ENCODE measurements at regions not wholly inside any gene's neighbourhood (a gene's known extent, or its start where the extent isn't known, plus 50 kb on each side); places are given as distances from the start of the nearest gene placed in this dataset.
"Not testable (repeated sequence)": the region's sequence is repeated elsewhere in the genome, so short reads cannot be mapped to it uniquely, and the experiment has no call there.

GRCh38 chr14:57150449-57150848, 118.3 kb downstream of the EXOC5 start:
- no peak for DNase-seq

DNA sequence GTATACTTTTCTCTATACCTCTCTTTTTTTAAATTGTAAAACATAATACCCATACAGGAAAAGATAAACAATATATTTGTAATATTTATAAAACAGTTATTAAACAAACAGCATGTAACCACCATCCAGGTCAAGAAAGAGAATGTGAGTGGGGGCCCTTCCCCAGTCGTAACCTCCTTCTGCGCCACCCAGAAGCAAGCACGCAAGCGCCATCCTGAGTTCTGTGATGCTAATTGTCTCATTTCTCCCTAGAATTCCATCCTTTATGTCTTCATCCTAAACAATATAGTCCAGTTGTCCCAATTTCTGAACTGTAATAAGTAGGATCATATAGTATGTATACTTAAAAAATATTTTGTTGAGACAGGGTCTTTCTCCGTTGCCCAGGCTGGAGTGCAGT, 129.5 kb downstream of the EXOC5 start:
- DNase-seq, result no peak

- DNase-seq, result peak; percentile 75
Measured at GRCh38 chr14:57136669-57137328, 131.9 kb downstream of the EXOC5 start.

DNA sequence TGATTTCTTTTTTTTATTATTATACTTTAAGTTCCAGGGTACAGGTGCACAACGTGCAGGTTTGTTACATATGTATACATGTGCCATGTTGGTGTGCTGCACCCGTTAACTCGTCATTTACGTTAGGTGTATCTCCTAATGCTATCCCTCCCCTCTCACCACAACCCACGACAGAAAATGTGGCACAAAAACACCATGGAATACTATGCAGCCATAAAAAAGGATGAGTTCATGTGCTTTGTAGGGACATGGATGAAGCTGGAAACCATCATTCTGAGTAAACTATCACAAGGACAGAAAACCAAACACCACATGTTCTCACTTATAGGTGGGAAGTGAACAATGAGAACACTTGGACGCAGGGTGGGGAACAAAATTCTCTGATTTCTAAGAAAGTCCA, 140.9 kb downstream of the EXOC5 start:
- DNase-seq, result not testable (repeated sequence)

- DNase-seq, result no peak
Measured at GRCh38 chr14:57122129-57122528, 146.6 kb downstream of the EXOC5 start.

DNA sequence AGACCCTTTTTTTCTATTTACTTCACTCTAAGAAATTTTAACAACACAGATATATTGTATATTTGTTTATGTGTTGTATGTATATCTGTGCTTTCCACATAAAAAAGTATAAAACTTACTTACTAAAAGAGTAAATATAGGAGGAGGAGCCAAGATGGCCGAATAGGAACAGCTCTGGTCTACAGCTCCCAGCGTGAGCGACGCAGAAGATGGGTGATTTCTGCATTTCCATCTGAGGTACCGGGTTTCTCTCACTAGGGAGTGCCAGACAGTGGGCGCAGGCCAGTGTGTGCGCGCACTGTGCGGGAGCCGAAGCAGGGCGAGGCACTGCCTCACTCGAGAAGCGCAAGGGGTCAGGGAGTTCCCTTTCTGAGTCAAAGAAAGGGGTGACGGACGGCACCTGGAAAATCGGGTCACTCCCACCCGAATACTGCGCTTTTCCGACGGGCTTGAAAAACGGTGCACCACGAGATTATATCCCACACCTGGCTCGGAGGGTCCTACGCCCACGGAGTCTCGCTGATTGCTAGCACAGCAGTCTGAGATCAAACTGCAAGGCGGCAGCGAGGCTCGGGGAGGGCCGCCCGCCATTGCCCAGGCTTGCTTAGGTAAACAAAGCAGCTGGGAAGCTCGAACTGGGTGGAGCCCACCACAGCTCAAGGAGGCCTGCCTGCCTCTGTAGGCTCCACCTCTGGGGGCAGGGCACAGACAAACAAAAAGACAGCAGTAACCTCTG, 156.5 kb downstream of the EXOC5 start:
- not testable (repeated sequence) for DNase-seq

- not testable (repeated sequence) for DNase-seq
Measured at GRCh38 chr14:57110411-57110810, 158.3 kb downstream of the EXOC5 start.

- no peak for DNase-seq
Measured at GRCh38 chr14:57091030-57091608, 177.6 kb downstream of the EXOC5 start.

DNA sequence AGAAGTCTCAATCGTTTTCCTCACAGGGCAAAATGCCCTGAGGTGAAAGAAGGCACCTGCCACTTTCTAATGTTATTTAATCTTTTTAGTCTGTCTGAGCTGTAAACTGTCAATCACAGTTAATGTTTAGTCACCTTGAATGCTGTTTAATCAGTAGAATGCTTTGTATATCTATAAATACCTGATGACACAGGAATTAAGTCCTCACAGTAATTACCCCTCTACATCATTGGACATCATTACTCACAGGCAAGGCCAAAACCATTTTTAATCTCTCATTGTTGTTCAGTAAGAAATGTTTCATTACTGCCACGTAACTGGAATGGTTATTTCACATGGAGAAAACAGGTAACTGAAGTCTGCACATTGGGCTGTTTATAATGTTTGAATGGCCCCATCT, 178.8 kb downstream of the EXOC5 start:
- no peak for DNase-seq

- no peak for DNase-seq
Measured at GRCh38 chr14:57087841-57088240, 180.9 kb downstream of the EXOC5 start.

GRCh38 chr14:57086271-57087162, 182.2 kb downstream of the EXOC5 start:
- DNase-seq, result no peak

DNA sequence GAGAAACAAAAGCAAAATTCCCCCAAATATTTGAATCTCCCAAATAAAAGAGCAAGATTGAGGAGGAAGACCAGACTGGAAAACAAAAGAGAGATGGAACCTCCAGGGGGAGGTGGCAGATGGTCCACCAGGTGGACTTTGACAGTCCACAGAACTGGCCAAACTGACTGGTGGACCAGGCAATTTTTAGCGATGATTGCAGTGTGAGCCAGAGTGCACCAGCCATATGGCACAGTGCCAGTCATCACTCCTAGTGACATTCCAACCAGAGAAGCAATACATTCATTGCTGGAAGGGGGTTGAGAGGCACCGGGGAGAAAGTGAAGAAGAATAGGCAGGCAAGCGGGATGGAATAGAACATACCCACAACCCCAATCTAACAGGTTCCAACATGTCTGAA, 182.9 kb downstream of the EXOC5 start:
- DNase-seq, result no peak

DNA sequence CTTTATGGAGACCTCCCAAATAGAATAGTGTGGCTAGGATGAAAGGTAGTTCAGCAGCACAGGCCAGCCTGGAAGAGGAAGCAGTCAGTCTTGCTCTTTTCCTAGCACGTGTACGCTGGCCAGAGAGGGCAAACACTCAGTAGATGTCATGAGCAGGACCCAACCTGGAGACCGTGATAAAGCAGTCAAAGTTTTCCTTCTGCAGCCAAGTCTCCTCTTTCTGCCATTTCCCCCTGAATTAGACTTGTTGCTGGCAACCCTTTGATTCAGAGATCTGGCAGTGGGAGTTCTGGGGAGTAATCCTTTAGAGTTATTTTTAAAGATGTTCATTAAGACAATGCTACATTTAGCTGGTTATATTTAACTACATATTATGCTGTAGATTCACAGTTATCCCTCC, 183.7 kb downstream of the EXOC5 start:
- no peak for DNase-seq

- no peak for DNase-seq
Measured at GRCh38 chr14:57080691-57081090, 188.0 kb downstream of the EXOC5 start.

DNA sequence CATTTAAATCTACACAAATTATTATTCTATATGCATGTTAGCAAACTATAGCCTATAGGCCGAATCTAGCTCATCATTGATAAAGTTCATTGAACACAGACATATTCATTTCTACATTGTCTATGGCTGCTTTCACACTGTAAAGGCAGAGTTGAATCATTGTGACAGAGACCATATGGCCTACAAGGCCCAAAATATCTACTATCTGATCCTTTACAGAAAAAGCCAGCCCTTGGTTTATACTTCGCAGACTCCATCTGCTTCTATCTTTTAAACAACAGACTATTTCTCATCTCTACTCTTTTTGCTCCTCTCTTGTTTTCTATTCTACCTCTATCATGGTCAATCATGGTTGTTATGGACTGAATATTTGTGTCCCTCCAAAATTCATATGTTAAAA, 190.7 kb downstream of the EXOC5 start:
- DNase-seq, result no peak

DNA sequence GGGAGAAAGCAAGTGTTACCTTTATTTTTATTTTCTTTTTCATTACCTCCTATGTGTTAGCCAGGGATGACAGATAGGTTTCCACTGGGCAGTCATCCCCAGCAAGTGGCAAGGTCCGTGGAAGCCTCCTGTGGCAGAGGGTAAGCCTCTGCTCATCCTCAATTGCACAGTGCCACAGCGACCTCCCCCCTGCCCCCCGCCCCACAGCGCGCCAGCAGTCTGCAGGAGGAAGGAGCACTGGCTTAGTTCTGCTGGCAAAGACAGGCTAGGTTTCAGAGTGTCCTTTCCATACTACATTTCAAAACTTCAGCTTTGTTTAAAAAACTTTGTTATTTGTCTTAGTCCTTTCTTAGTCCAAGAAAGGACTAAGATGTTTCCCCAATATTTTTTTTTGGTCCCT, 194.7 kb downstream of the EXOC5 start:
- no peak for DNase-seq

- DNase-seq, result no peak
Measured at GRCh38 chr14:57071639-57072038, 197.1 kb downstream of the EXOC5 start.

- no peak for DNase-seq
Measured at GRCh38 chr14:57069702-57070101, 199.0 kb downstream of the EXOC5 start.

DNA sequence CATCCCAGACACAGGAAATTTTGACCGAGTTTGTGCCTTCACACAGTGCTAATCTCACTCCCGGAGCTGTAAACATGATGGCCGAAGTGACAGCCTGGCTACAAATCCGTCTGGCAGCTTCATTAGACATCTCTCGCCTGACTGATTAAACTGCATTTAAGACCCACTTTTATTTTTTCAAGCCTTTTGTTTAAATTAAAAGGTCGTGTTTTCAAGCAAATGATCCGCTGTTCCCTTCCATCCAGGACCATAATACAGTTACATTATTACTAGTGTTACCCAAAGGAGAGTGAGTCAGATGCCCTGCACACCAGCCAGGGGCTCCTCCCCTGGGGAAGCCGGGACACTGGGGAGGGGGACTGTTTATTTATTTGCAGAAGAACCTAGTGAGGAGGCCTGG, 200.2 kb downstream of the EXOC5 start:
- DNase-seq, result no peak

DNA sequence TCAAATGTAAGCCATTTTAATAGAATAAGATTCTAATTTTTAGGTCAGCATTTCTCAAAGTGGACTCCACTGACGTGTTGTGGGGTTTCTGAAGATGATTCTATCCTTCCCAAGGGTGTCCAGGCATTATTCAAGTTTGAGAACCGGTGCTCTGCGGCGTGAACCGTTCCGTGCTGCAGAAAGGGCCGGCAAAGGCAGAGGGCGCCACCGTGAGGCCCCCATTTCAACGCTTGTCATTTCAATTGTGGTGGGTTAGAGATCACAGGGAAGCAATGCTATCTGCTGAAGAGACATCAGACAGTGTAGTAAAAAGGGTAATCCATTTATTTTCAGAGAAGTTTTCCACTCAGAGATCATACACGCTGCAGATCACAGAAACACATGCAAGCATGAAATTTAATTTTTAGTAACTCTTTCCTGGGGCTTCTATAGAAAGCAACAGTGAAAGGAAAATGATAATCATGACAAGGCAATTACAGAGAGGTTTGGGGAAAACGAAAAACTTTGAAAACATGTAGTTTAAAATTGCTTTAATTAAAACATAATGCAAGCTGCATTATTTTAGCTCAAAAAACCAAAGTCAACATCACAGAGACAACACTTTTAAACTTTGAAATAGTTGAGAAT, 201.7 kb downstream of the EXOC5 start:
- peak; percentile 65 for DNase-seq

DNA sequence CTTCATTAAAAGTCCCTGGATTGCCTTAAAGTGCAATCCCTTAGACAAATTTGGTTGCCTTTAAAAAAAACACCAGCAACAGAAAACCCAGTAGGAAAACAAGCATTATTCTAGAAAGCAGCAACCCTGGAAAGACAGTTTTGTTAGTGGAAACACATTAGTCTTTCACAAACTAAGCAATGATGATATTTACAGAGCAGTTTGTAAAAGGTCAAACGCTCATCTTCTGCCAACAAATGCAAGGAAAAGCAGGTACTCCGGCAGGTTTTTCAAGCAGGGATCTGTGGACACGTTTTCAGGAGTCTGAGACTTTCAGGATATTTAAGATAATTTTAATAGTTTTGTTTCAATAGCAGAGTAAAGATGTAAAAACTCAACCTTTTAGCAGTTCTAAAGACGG, 202.2 kb downstream of the EXOC5 start:
- no peak for DNase-seq

GRCh38 chr14:57061009-57061711, 207.5 kb downstream of the EXOC5 start:
- DNase-seq, result no peak

All from right forelimb (tissue), 1 donor.